ENCODE measurements at regions not wholly inside any gene's neighbourhood (a gene's known extent, or its start where the extent isn't known, plus 50 kb on each side); places are given as distances from the start of the nearest gene placed in this dataset.

DNA sequence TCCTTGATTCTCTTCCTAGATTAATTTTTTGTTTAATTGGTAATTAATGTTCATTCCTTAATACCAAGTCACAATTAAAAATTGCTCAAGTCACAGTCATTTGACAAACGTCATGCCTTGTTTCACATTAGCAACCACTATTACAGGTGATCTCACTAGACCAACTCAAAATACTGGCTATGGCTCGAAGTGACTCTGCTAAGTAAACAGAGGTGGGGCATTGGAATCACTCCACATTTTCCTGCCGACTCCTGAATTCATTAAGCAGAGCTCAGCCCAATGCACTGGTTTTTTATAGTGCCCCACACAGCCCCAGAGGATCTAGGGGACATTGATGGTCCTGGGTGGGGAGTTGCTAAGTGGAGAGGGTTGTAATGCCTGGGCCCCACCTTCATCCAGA, 201.2 kb upstream of the NSMCE3 start:
- Histone ChIP-seq H3K4me3 (no peak overlapping the region), H3K4me1 (peaks cover 0 to 3% (median under 1%) of the 10 kb centered on the region in 4 donors), H3K9me3 (no peaks in the 10 kb centered on the region), H3K27me3 (no peaks in the 10 kb centered on the region), H3K36me3 (no peaks in the 10 kb centered on the region), H3K27ac (no peak overlapping the region)
- TF ChIP-seq POLR2A (IDR thresholded peaks at IDR 0.05) (no peak), EP300 (IDR thresholded peaks at IDR 0.05) (no peak), POLR2AphosphoS5 (IDR thresholded peaks at IDR 0.05) (no peak), CTCF (IDR thresholded peaks at IDR 0.05) (no peak)
- 12 to 41% methylated on average over 3 of the region's 3 CpGs for WGBS, 2 donors
- DNase-seq, result no peak
- intact Hi-C loops (cut with DNase I), result no loop called here

DNA sequence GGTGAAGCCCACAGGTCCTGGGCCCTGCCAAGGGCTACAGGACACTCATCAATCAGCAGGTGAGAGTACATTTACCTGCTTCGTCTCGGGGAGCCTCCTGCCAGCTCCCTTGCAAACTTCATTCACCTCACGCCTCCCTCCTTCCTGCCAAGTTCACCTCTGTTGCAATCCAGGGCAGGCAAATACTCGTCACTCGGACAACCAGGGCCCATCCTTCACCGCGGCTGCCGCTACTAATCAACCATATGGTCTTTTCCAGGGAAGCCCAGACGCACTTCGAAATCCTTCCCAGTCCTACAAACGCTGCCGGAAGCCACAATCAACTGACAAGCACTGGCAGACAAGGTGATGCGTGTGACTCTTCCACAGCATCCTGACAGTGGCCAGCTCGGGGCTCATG, 200.7 kb upstream of the NSMCE3 start:
- DNase-seq, result no peak
- intact Hi-C loops (cut with DNase I), result no loop called here
- no peaks in the 10 kb centered on the region for H3K36me3 ChIP-seq
- no peaks in the 10 kb centered on the region for H3K9me3 ChIP-seq
- TF ChIP-seq POLR2A (IDR thresholded peaks at IDR 0.05) (no peak), CTCF (IDR thresholded peaks at IDR 0.05) (no peak), EP300 (IDR thresholded peaks at IDR 0.05) (no peak), POLR2AphosphoS5 (IDR thresholded peaks at IDR 0.05) (no peak)
- peaks cover 0 to 8% (median 3%) of the 10 kb centered on the region in 4 donors for H3K4me1 ChIP-seq
- H3K27me3 ChIP-seq, result no peaks in the 10 kb centered on the region
- 59 to 74% methylated on average over 14 of the region's 14 CpGs for WGBS, 2 donors
- H3K4me3 ChIP-seq, result no peak overlapping the region
- H3K27ac ChIP-seq, result no peak overlapping the region

DNA sequence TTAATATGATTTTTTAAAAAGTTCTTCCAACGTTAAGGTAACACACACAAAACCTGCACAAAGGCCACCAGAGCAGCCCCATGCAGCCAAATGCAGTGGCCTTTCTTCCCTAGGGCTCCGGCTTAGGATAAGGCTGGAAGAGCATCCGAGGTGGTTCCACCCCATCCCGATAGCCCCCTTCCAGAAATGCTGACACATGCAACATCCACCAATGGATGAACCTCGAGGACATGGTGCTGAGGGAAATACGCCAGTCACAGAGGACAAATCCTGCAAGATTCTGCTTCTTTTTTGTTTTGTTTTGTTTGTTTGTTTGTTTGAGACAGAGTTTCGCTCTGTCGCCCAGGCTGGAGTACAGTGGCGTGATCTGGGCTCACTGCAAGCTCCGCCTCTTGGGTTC, 199.3 kb upstream of the NSMCE3 start:
- 73 to 86% methylated on average over 10 of the region's 10 CpGs for WGBS, 2 donors
- Histone ChIP-seq H3K27ac (no peak overlapping the region), H3K4me3 (no peak overlapping the region), H3K27me3 (no peaks in the 10 kb centered on the region), H3K4me1 (peaks cover 0 to 15% (median 11%) of the 10 kb centered on the region in 4 donors), H3K9me3 (no peaks in the 10 kb centered on the region), H3K36me3 (no peaks in the 10 kb centered on the region)
- intact Hi-C loops (cut with DNase I), result no loop called here
- no peak for TF ChIP-seq POLR2AphosphoS5 (IDR thresholded peaks at IDR 0.05)
- no peak for TF ChIP-seq POLR2A (IDR thresholded peaks at IDR 0.05)
- TF ChIP-seq CTCF (IDR thresholded peaks at IDR 0.05), result no peak
- no peak for TF ChIP-seq EP300 (IDR thresholded peaks at IDR 0.05)
- no peak for DNase-seq

GRCh38 chr15:29467091-29467490, 197.5 kb upstream of the NSMCE3 start:
- Histone ChIP-seq H3K27ac (no peak overlapping the region), H3K36me3 (no peaks in the 10 kb centered on the region), H3K9me3 (no peaks in the 10 kb centered on the region), H3K4me3 (no peak overlapping the region), H3K27me3 (no peaks in the 10 kb centered on the region), H3K4me1 (peaks cover 0 to 15% (median 11%) of the 10 kb centered on the region in 4 donors)
- no peak for DNase-seq
- no peak for TF ChIP-seq CTCF (IDR thresholded peaks at IDR 0.05)
- 92 to 96% methylated on average over 4 of the region's 4 CpGs for WGBS, 2 donors
- intact Hi-C loops (cut with DNase I), result no loop called here

- Histone ChIP-seq H3K27ac (no peak overlapping the region), H3K27me3 (no peaks in the 10 kb centered on the region), H3K9me3 (no peaks in the 10 kb centered on the region), H3K36me3 (no peaks in the 10 kb centered on the region), H3K4me1 (peaks cover 0 to 15% (median 11%) of the 10 kb centered on the region in 4 donors), H3K4me3 (no peak overlapping the region)
- DNase-seq, result no peak
- intact Hi-C loops (cut with DNase I), result no loop called here
- WGBS, 2 donors, result 83 to 97% methylated on average over 4 of the region's 4 CpGs
- no peak for TF ChIP-seq POLR2A (IDR thresholded peaks at IDR 0.05)
- no peak for TF ChIP-seq EP300 (IDR thresholded peaks at IDR 0.05)
- no peak for TF ChIP-seq CTCF (IDR thresholded peaks at IDR 0.05)
- TF ChIP-seq POLR2AphosphoS5 (IDR thresholded peaks at IDR 0.05), result no peak
Measured at GRCh38 chr15:29466292-29466691, 196.7 kb upstream of the NSMCE3 start.

Data from sigmoid colon (tissue), 6 donors.